ENCODE measurements at regions not wholly inside any gene's neighbourhood (a gene's known extent, or its start where the extent isn't known, plus 50 kb on each side); places are given as distances from the start of the nearest gene placed in this dataset.
A peak's percentile ranks its signal among the peaks of the same experiment; 100 is the strongest.

DNA sequence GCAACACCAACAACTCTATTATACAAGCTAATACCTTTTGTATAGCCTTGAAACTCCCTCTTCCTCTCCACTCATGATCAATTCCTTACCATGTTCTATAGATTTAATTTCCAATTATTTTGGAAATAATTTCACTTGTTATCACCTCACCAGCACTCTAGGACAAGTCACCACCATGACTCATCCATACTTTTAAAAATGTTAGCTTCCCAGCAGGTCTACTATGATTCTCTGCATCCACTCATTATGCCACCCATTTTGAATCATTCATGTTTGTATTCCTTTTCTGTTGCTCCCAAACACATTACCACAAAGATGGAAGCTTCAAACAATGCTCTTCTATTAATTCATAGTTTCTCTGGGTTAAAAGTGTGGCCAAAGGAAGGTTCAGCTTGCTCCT is 469.6 kb downstream of the PDGFC start:
- DNase-seq = no peak
- no peak for TF ChIP-seq POLR2A (IDR thresholded peaks at IDR 0.05; ENCODE audit: low read length)
- no peak for TF ChIP-seq GATA1 (IDR thresholded peaks at IDR 0.05; ENCODE audit: low read depth, low read length)

DNA sequence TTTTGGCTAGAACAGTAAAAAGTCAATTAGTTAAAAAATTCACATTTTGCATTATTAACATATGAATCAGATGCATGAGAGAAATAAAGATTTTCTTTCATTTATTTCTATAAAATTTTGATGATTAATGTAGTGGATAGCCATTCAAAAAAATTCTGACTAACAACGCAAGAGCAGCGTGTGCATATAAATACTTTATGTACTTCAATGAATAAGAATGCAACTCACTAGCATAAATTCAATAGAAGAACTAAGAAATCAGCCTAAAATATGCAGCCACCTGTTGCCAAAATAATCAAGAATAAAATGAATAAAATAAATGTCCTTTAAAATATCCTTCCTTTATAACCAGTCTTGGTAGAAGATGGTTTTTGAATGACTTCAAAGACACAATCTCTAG is 471.9 kb downstream of the PDGFC start:
- no peak for DNase-seq
- no peak for TF ChIP-seq GATA1 (IDR thresholded peaks at IDR 0.05; ENCODE audit: low read depth, low read length)
- TF ChIP-seq POLR2A (IDR thresholded peaks at IDR 0.05; ENCODE audit: low read length) = no peak

DNA sequence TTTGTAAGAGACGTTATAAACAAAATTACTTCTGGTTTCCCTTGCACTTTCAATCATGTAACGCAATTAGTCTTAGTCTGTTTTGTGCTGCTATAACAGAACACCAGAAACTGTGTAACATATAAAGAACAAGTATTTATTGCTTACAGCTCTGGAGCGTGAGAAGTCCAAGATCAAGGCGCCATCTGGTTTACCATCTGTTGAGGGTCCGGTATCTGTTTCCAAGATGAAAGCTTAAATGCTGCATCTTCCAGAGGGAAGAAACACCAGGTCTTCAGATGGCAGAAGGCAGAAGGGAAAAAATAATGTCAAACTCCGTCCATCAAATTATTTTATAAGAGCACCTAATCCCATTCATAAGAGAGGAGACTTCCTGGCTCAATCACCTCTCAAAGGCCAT is 474.1 kb downstream of the PDGFC start:
- TF ChIP-seq GATA1 (IDR thresholded peaks at IDR 0.05; ENCODE audit: low read depth, low read length) (no peak), POLR2A (IDR thresholded peaks at IDR 0.05; ENCODE audit: low read length) (no peak)
- DNase-seq = no peak

DNA sequence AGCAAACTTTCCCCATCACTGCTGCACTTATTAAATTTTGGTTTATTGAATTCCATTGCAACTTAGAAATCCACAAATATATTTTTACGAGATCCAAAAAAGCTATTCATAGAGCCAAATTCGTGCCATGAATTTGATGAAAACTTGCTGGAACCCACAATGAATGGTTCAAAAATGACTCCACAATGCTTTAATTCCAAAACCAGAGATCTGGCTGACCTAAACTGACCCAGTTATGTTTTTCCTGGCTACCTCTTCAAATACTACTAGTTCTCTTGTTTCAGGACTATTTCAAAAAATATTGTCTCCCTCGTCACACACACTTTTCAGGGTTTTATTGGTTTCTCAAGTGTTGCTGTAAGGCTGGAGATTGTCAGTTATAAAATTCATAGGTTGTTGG is 474.8 kb downstream of the PDGFC start:
- no peak for TF ChIP-seq POLR2A (IDR thresholded peaks at IDR 0.05; ENCODE audit: low read length)
- TF ChIP-seq GATA1 (IDR thresholded peaks at IDR 0.05; ENCODE audit: low read depth, low read length) = no peak
- no peak for DNase-seq

DNA sequence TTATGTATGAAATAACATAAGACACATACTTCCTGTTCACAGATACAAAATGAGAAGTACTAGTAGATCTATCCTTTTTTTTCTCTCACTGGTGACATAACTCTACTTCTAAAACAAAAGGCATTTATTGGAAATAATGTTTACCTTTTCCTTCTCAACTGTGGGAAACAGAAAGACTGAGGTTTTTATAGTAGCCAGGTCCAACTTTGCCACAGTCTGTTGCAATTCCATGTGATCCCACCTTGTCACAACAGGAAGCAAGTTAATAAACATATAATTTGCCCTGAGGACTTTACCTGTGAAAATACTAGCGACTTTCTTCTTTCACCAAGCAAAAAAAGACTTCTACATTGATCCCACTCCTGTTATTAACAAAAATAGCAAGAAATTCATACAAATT is 475.8 kb downstream of the PDGFC start:
- no peak for DNase-seq
- TF ChIP-seq GATA1 (IDR thresholded peaks at IDR 0.05; ENCODE audit: low read depth, low read length) (no peak), POLR2A (IDR thresholded peaks at IDR 0.05; ENCODE audit: low read length) (no peak)

DNA sequence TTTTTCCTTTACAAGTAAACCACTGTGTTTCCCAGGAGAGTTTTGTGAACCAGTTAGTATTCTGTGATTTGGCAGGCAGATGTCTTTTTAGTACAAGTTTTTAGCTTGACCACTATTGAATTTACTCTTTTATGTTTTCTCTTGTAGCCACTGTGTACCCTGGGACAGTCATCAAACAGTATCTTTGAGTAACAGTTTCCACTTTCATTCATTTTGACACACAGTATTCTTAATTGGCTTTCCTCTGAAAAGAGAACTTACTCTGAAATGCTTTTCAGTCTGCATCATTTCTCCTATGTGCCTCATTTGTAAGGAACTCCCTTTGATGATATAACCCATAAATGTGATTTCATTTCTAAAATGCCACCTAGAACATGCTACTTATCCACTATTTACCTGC is 476.5 kb downstream of the PDGFC start:
- no peak for DNase-seq
- TF ChIP-seq GATA1 (IDR thresholded peaks at IDR 0.05; ENCODE audit: low read depth, low read length) = no peak
- no peak for TF ChIP-seq POLR2A (IDR thresholded peaks at IDR 0.05; ENCODE audit: low read length)

DNA sequence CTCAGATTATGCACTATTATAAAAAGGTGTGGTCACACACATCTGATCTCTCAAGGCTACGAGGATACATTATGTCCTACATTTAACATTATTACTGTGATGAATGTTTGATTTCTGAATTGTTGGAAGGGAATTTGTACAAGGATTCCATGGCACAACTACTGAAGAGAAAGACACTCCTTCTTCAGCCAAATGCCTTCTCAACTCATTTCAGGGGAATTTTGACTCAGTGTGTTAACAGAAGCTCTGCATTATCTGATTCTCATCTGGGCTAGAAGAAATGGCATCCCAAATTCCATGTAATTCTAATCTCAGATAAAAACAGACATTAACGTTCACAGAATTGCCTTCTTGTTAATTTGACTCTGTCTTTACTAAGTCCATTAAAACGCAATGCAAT is 477.7 kb downstream of the PDGFC start:
- no peak for DNase-seq
- TF ChIP-seq GATA1 (IDR thresholded peaks at IDR 0.05; ENCODE audit: low read depth, low read length) = no peak
- no peak for TF ChIP-seq POLR2A (IDR thresholded peaks at IDR 0.05; ENCODE audit: low read length)

DNA sequence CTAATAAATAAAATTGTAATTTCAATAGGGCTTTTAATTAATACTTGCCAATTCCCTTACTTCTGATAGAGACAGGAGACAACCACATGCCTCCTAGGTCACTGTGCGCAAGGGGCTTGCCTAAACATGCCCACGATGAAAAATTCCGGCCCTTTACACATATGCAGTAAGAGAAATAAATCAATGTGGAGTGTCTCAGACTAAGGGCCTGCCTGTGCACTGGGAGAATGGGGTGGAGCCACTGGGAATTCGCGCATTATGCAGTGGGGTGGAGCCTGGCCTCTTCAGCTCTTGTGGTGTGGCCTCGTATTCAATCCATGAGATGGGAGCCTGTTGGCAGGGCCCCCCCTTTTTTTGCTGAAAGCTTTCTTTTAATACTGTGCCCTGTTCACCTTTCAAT is 484.5 kb downstream of the PDGFC start:
- no peak for TF ChIP-seq POLR2A (IDR thresholded peaks at IDR 0.05; ENCODE audit: low read length)
- TF ChIP-seq GATA1 (IDR thresholded peaks at IDR 0.05; ENCODE audit: low read depth, low read length) = no peak

DNA sequence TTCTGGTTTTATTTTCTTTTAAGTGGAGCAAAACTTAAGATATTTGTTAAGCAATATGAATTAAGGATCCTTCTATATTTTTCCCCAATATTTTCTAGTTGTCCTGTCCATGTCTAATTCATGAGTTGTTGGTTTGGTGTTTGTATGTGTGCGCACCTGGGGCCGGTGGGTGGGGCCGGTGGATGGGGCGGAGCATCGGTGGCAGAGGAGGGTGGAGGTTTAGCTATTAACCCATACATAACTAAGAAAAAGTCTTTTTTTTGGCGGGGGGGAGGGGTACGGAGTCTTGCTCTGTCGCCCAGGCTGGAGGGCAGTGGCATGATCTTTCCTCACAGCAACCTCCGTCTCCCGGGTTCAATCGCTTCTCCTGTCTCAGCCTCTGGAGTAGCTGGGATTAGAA is 489.8 kb downstream of the PDGFC start:
- TF ChIP-seq GATA1 (IDR thresholded peaks at IDR 0.05; ENCODE audit: low read depth, low read length) (no peak), POLR2A (IDR thresholded peaks at IDR 0.05; ENCODE audit: low read length) (no peak)
- no peak for DNase-seq

More for the DNA sequence above, 484.5 kb downstream of the PDGFC start:
- DNase-seq = no peak

DNA sequence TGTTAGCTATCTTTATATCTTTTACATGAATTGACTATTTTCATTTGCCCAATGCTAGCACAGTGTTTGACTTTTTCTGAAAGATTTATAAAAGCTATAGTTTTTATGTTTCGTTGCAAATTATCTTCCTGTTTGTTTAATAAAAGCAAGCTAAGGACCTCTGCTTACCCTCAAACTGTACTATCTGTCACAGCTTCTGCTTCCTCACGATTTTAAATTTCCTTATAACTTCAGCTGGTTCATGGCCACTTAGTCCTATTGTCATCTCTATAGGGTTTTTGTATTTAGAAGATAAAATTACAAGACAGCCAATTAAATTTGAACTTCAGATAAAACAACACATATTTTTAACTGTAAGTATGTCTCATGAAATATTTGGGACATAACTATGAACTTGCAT is 494.0 kb downstream of the PDGFC start:
- DNase-seq = no peak
- no peak for TF ChIP-seq GATA1 (IDR thresholded peaks at IDR 0.05; ENCODE audit: low read depth, low read length)
- no peak for TF ChIP-seq POLR2A (IDR thresholded peaks at IDR 0.05; ENCODE audit: low read length)

DNA sequence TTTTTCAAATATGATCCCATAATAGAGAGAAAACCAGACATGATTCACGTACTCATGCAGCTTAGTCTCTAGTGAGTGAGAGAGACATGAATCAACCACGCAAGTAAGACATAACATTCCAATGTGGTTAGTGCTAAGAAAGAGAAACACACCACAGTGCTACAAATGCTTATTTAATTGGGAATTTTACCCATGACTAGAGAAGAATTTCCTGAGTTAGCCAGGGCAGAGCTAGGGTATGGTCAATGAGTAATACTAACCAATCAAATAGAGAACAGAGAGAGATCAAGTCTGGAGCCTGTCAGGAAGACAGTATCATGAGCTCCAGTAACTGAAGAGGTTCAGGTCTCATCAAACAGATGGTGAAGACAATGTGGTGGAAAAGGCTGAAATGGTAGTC is 495.2 kb downstream of the PDGFC start:
- TF ChIP-seq GATA1 (IDR thresholded peaks at IDR 0.05; ENCODE audit: low read depth, low read length) = no peak
- TF ChIP-seq POLR2A (IDR thresholded peaks at IDR 0.05; ENCODE audit: low read length) = no peak
- no peak for DNase-seq

DNA sequence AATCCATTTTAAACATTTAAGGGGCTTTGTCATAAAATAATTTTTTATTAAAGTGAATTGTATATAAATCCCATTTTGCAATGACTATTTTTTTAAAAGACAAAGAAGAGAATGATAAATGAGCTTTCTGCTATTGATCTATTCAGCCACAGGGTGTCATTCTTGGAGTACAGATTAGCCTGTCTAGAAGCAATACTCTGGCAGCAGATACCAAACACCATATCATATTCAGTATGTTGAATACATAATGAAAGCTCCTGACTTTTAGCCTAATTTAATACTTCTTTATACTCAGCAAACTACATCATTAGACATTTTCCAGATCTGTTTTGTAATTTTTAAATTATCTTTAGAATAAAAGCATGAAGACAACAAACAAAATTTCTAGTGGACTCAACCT is 496.3 kb downstream of the PDGFC start:
- peak; percentile 3 to 26 for DNase-seq

DNA sequence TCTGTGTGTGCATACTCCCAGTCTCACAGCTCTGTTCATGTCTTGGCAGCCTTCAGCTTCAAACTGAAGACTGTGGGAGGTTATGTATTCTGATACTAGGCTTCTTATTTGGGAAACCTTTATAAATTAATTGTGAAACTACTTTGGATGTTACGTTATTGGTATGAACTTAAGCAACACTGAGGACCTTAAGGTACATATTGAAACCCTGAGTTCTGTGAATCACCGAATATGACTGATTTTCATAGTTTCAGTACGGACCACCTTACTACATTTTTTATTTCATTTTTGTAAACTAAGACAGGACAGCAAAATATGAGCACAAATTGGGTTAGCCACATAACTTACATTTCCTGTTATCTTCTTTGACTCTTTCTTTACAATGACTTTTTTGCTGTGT is 498.4 kb downstream of the PDGFC start:
- no peak for DNase-seq
- TF ChIP-seq GATA1 (IDR thresholded peaks at IDR 0.05; ENCODE audit: low read depth, low read length) = no peak
- no peak for TF ChIP-seq POLR2A (IDR thresholded peaks at IDR 0.05; ENCODE audit: low read length)

More for the DNA sequence above, 496.3 kb downstream of the PDGFC start:
- TF ChIP-seq POLR2A (IDR thresholded peaks at IDR 0.05; ENCODE audit: low read length) (no peak), GATA1 (IDR thresholded peaks at IDR 0.05; ENCODE audit: low read depth, low read length) (no peak)

DNA sequence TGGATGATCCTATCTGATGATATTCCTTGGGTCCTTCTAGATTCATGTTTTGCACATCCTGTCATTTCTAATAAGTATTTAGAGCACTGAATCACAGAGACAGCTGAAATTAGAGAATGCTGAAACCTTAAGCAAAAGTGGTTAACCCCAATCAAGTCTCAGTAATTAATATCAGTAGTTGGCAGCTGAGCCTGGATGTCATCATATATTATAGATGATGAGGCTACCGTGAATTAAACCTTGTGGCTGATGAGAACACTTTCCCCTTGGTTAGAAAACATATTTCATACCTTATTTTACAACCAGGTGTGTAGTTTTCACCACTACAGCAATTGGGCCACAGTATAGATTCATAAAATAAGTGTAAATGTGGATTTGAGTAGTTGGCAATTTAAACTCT is 499.0 kb downstream of the PDGFC start:
- TF ChIP-seq POLR2A (IDR thresholded peaks at IDR 0.05; ENCODE audit: low read length) = no peak
- no peak for TF ChIP-seq GATA1 (IDR thresholded peaks at IDR 0.05; ENCODE audit: low read depth, low read length)
- no peak for DNase-seq

DNA sequence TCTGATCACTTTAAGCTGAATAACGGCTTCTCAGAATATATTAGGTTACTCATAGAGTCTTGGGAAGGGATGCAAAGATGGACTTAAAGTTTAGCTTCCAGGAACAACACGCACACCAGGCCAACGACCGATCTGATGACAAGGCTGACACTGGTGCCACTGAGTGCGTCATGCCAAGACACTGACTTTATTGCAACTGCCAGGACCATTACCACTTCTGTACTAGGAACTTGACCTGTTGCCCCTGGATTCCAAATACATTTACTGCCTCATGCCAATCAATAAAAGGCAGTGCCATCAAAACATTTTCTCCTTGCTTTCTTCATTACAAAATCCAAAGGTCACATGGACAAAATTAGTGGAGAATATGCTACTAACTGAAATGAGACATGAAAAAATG is 505.9 kb upstream of the CTSO start:
- no peak for DNase-seq
- no peak for TF ChIP-seq POLR2A (IDR thresholded peaks at IDR 0.05; ENCODE audit: low read length)
- TF ChIP-seq GATA1 (IDR thresholded peaks at IDR 0.05; ENCODE audit: low read depth, low read length) = no peak

DNA sequence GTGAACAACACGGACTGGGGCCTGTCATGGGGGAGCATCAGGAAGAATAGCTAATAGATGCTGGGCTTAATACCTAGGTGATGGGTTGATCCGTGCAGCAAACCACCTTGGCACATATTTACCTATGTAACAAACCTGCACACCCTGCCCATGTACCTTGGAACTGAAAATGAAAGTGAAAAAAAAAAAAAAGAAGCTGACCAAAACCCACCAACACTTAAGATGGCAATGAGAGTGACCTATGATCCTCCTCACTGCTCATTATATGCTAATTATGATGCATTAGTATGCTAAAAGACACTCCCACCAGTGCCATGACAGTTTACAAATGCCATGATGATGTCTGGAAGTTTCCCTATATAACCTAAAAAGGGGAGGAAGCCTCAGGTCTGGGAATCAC is 503.2 kb upstream of the CTSO start:
- TF ChIP-seq POLR2A (IDR thresholded peaks at IDR 0.05; ENCODE audit: low read length) = no peak
- TF ChIP-seq GATA1 (IDR thresholded peaks at IDR 0.05; ENCODE audit: low read depth, low read length) = no peak
- DNase-seq = no peak
